NCI-H345 treated with DMSO at 0.1 percent for 48 hours (cell line): ENCODE measurements at regions not wholly inside any gene's neighbourhood (a gene's known extent, or its start where the extent isn't known, plus 50 kb on each side); places are given as distances from the start of the nearest gene placed in this dataset.
"Not testable (repeated sequence)": the region's sequence is repeated elsewhere in the genome, so short reads cannot be mapped to it uniquely, and the experiment has no call there.

Source experiments
- DNase-seq: peaks from one replicate; lab custom pipeline; 2025; ENCODE audit not compliant: unreplicated experiment; lab: John Stamatoyannopoulos, UW

DNA sequence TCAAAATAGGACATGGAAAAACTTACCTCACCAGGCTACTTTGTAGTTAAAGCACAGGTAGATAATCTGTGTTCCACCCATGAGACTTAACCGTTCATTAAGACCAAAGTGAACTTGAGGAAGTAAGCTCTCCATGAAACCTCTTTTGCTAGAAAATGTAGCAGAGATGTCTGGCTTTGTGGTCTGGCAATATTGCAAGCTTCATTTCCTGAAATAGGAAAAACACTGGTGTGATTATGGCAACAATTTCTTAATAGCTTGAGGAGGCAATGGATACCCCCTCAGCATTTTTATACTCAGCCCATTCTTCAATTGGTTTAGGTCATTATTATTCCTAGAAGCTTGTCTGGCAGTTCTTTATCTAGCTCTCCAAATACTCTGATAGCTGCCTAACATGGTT, 957.3 kb downstream of the IGSF11 start:
- DNase-seq, result no peak

GRCh38 chr3:118080889-118081288, 953.8 kb downstream of the IGSF11 start:
- DNase-seq, result no peak

DNA sequence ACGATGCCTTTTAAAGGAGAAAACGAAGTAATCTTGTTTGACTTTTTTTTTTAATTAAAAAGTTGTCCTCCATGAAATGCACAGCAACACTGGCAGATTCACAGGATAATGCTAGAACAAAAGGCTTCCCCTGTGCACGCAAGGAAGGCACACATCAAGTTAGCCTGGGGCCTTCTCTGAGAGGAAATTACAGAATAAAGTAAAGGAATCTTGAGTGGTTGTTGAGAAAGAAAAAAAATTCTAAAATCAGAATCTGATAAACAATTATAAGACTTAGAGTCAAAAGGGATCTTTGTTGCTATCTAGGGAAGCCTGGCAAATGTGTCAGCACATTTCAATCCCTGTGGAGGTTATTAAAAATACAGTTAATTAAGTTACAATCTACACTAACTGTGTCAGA, 946.0 kb downstream of the IGSF11 start:
- no peak for DNase-seq

GRCh38 chr3:118089563-118089962, 945.1 kb downstream of the IGSF11 start:
- no peak for DNase-seq

GRCh38 chr3:118097226-118097625, 937.4 kb downstream of the IGSF11 start:
- no peak for DNase-seq

GRCh38 chr3:118097660-118098059, 937.0 kb downstream of the IGSF11 start:
- no peak for DNase-seq

GRCh38 chr3:118098827-118099226, 935.8 kb downstream of the IGSF11 start:
- no peak for DNase-seq

GRCh38 chr3:118101891-118102290, 932.8 kb downstream of the IGSF11 start:
- no peak for DNase-seq

DNA sequence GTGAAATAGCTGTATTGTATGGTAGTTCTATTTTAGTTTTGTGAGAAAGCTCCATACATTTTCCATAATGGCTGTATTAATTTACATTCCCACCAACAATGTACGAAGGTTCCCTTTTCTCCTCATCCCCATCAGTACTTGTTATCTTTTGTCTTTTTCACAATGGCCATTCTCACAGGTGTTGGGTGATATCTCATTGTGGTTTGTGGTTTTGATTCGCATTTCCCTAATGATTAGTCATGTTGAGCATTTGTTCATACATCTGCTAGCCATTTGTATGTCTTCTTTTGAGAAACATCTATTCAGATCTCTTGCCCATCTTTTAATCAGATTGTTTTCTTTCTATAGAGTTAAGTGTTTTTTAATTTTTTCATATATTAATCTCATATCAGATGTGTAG, 931.9 kb downstream of the IGSF11 start:
- DNase-seq, result no peak

DNA sequence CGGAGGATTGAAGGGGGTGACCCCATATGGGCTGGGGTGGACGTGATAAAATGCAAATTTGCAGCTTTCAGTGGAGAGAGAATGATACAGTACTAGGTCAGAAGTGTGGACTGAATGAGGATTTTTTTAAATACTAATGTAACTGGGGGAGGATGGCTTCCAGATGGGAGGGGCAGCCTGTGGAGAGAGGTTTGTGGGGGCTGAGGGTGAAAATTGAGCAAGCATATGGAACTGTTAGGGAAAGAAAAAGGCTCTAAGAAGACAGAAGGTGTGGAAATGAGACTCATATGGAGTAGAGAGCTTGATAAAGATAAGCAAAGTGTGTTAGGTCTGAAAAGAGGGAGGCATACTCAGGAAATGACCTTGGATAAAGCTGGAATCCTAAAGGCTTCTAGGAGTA, 926.4 kb downstream of the IGSF11 start:
- DNase-seq, result no peak

- DNase-seq, result no peak
Measured at GRCh38 chr3:118108769-118109168, 925.9 kb downstream of the IGSF11 start.

GRCh38 chr3:118110211-118110610, 924.4 kb downstream of the IGSF11 start:
- no peak for DNase-seq

- no peak for DNase-seq
Measured at GRCh38 chr3:118116991-118117390, 917.7 kb downstream of the IGSF11 start.

DNA sequence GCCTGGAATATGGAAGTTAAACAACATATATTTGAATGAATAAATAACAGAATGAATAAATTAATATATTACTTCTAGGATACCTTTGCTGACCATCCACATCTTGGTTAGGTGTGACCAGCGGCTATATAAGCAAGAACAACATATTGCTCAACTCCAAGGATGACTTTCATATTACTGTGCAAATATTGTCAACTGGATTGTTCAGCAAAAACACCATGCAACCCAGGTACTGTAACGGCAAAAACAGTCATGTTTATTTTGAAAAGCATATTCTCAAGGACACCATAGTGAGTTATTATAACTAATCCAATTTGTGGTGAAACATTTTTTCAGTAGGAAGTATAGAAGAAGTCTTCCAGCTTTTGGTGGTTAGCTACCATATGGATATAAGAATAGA, 907.9 kb downstream of the IGSF11 start:
- DNase-seq, result no peak

- no peak for DNase-seq
Measured at GRCh38 chr3:118127992-118128391, 906.7 kb downstream of the IGSF11 start.

DNA sequence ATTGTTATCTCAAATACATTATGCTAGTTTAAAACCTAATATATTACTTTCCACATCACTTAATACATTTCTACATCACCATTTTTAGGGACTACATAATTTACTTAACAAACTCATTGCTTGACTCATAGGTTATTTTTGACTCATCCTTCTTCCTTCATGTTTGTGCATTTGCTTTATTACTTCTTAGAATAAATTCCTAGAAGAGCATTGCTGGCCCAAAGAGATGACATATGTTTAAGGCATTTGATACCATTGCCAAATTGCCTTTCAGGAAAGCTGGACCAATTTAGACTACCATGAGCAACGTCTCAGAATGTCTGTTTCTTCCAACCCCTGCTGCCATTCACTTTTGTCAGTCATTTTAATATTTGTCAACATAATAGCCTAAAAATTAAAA, 905.8 kb downstream of the IGSF11 start:
- no peak for DNase-seq

DNA sequence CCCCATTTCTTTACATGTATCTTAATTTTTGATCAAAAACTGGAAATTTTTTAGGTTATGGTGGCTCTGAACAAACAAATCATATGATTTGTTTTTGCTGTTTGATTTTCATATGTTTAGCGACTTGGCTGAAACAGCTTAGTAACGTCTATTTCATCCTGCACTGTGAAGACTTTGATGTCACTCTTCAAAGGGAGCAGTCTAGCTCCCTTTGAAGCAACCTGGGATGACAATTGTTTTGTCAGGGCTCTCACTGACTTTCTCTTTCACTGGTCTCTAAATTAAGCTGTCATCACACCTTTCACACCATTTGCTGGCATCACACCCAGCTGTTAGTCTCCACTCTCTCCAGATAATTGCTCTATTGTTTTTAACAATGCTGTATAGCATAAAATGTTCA, 896.9 kb downstream of the IGSF11 start:
- no peak for DNase-seq

GRCh38 chr3:118144919-118145318, 889.7 kb downstream of the IGSF11 start:
- DNase-seq, result no peak

- no peak for DNase-seq
Measured at GRCh38 chr3:118146658-118147375, 887.8 kb downstream of the IGSF11 start.

- no peak for DNase-seq
Measured at GRCh38 chr3:118151164-118151563, 883.5 kb downstream of the IGSF11 start.

- not testable (repeated sequence) for DNase-seq
Measured at GRCh38 chr3:118162627-118163588, 871.7 kb downstream of the IGSF11 start.

- no peak for DNase-seq
Measured at GRCh38 chr3:118165413-118165812, 869.2 kb downstream of the IGSF11 start.
